Coronary artery (tissue), 2 donors: ENCODE measurements at regions not wholly inside any gene's neighbourhood (a gene's known extent, or its start where the extent isn't known, plus 50 kb on each side); places are given as distances from the start of the nearest gene placed in this dataset.
A peak's percentile ranks its signal among the peaks of the same experiment; 100 is the strongest.

Source experiments
- DNase-seq: peaks from one replicate; pipeline ENCODE4 v3.0.0-alpha.2; 2017; ENCODE audit warnings: low spot score
- H3K27ac ChIP-seq, 2 donors: fragments of 200-600 bp; sonication (generic); one replicate each; pipeline ENCODE4 v1.5.1; 2016 to 2019
- H3K4me3 ChIP-seq: fragments of 200-600 bp; sonication (generic); 2 replicates; pipeline ENCODE4 v1.5.1; 2016; ENCODE audit warnings: mild to moderate bottlenecking, moderate library complexity
- TF ChIP-seq, protein P1 (sequence below): fragments of 200-600 bp; sonication (generic); IDR thresholded peaks from one replicate; pipeline ENCODE4 v1.5.1; 2019; ENCODE audit warnings: antibody characterized with exemption

DNA sequence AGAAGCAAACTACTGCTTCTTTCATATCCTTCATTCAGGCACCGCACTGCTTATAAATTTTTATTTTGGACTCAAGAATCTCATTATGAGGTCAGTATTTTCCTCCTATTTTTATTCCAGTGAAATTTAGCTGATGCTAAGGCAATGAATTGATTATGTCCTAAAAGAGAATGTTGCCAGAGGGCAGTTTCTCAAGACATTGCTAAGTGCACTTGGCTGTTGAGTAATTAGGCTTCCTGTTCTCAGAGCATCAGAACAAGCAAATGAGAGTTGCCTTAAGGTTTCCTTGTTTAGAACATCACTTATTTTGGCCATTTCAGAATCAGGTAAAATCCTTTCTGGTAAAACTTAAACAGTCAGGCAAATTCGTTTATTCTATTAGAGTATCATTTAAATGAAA lies 548.6 kb upstream of the ZEB2 start:
- no peak for DNase-seq
- Histone ChIP-seq H3K4me3 (no peak overlapping the region), H3K27ac (no peak overlapping the region)
- TF ChIP-seq, protein P1, sequence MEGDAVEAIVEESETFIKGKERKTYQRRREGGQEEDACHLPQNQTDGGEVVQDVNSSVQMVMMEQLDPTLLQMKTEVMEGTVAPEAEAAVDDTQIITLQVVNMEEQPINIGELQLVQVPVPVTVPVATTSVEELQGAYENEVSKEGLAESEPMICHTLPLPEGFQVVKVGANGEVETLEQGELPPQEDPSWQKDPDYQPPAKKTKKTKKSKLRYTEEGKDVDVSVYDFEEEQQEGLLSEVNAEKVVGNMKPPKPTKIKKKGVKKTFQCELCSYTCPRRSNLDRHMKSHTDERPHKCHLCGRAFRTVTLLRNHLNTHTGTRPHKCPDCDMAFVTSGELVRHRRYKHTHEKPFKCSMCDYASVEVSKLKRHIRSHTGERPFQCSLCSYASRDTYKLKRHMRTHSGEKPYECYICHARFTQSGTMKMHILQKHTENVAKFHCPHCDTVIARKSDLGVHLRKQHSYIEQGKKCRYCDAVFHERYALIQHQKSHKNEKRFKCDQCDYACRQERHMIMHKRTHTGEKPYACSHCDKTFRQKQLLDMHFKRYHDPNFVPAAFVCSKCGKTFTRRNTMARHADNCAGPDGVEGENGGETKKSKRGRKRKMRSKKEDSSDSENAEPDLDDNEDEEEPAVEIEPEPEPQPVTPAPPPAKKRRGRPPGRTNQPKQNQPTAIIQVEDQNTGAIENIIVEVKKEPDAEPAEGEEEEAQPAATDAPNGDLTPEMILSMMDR, result no peak

- Histone ChIP-seq H3K4me3 (no peak overlapping the region), H3K27ac (peak overlapping the region in 1 of 2 donors; percentile 76)
- DNase-seq, result no peak
- TF ChIP-seq, protein P1, result no peak
Measured at GRCh38 chr2:145067549-145068030, 547.7 kb upstream of the ZEB2 start.

DNA sequence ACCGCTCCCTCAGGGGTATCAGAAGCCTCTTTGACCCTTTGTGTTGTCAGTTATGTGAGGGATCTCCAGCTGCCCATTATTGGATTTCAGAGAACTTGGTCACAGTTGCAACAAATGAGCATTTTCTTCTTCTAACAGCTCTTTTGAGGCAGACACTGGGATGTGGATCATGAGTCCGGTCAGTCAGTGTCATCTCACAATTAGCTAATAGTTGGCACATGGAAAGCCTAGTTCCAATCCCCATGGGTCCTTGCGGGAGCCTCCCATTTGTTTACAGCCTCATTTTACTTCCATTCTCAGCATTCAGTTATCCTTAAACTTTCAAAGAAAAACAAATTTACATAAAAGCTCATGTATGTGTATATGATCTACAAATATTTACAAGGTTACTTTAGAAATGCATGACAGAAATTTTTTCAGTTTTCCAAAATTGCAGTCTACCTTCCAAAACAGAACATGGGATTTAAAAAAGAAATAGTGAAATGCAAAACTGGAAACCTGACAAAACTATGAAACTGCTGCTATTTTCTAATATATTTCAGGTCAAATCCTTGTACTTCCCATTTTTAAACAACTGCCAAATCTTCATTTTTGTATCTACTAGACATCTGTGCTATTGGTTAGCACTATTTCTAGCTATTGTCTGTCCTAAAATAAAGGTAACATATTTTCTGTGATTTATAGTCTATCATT lies 547.1 kb upstream of the ZEB2 start:
- Histone ChIP-seq H3K27ac (peak overlapping the region; percentile 76 to 78), H3K4me3 (peak overlapping the region; percentile 27)
- no peak for DNase-seq
- TF ChIP-seq, protein P1, result no peak

DNA sequence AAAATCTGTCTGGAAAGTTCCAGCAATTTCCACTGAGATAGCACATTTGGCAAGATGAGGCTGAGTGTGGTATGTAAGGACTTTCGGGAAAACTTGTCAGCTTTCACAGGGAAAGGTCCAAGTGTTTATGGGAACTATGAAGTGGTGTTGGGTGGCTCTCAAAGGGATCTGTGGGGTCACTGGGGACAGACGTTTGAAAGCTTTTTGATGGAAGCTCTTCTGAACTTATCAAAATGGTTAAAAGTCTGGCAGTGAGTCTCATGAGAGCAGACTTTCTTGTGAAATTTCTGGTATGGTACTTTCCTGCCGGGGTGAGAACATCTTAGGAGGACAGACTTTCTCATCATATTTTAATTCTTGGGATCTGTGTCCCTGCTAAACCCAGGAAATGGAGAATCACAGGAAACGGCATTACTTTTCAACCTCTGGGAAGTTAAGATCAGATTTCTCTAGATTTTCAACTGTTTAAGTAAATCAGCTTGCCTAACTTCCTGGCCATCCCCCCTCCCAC lies 546.3 kb upstream of the ZEB2 start:
- no peak for DNase-seq
- Histone ChIP-seq H3K27ac (peak overlapping the region; percentile 76 to 78), H3K4me3 (peak overlapping the region; percentile 27)
- TF ChIP-seq, protein P1, result no peak

GRCh38 chr2:145065342-145065741 lies 545.4 kb upstream of the ZEB2 start:
- peak overlapping the region; percentile 76 to 78 for H3K27ac ChIP-seq
- no peak for DNase-seq
- TF ChIP-seq, protein P1, result no peak
- H3K4me3 ChIP-seq, result no peak overlapping the region

DNA sequence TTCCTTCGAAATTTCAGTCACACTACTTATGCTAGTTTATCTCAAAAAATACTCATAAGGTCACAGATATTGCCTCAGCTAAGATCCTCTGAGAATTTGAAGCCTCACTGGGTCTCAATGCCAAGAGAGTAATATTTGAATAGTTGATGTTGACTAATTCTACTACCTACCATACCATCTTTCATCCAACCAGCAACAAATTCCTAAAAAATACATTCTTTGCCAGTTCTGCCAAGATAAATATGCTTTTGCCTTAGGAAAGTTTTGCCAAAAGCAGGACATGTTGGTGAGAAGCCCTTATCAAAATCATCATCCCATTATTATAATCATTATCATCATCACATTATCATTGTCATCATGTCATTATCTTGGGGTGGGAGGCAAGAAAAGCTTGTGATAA lies 544.6 kb upstream of the ZEB2 start:
- no peak for DNase-seq
- TF ChIP-seq, protein P1, result no peak
- H3K4me3 ChIP-seq, result no peak overlapping the region
- peak overlapping the region in 1 of 2 donors; percentile 8 for H3K27ac ChIP-seq

- no peak for DNase-seq
- no peak overlapping the region for H3K4me3 ChIP-seq
- H3K27ac ChIP-seq, result no peak overlapping the region
- TF ChIP-seq, protein P1, result no peak
Measured at GRCh38 chr2:145060876-145061275, 541.0 kb upstream of the ZEB2 start.
